HG02571 (cell line): ENCODE measurements at regions not wholly inside any gene's neighbourhood (a gene's known extent, or its start where the extent isn't known, plus 50 kb on each side); places are given as distances from the start of the nearest gene placed in this dataset.

Experiments used
- ATAC-seq: cut with Tn5 transposase; IDR thresholded peaks from one replicate; pipeline ENCODE4 v1.9.1; 2021; ENCODE audit warnings: mild to moderate bottlenecking, moderate library complexity; ENCODE audit not compliant: unreplicated experiment

- ATAC-seq, result no peak
Measured at GRCh38 chr2:155215037-155215707, 516.7 kb downstream of the KCNJ3 start.

- no peak for ATAC-seq
Measured at GRCh38 chr2:155209696-155210450, 511.4 kb downstream of the KCNJ3 start.

- no peak for ATAC-seq
Measured at GRCh38 chr2:155203178-155203577, 504.7 kb downstream of the KCNJ3 start.

- ATAC-seq, result no peak
Measured at GRCh38 chr2:155200753-155201152, 502.3 kb downstream of the KCNJ3 start.

- no peak for ATAC-seq
Measured at GRCh38 chr2:155190342-155190741, 491.8 kb downstream of the KCNJ3 start.

- ATAC-seq, result no peak
Measured at GRCh38 chr2:155178921-155179320, 480.4 kb downstream of the KCNJ3 start.

GRCh38 chr2:155176345-155176744 lies 477.9 kb downstream of the KCNJ3 start:
- no peak for ATAC-seq

- no peak for ATAC-seq
Measured at GRCh38 chr2:155169317-155169716, 470.8 kb downstream of the KCNJ3 start.

GRCh38 chr2:155162494-155162893 lies 464.0 kb downstream of the KCNJ3 start:
- no peak for ATAC-seq

- ATAC-seq, result no peak
Measured at GRCh38 chr2:155161314-155161713, 462.8 kb downstream of the KCNJ3 start.

- no peak for ATAC-seq
Measured at GRCh38 chr2:155157711-155158110, 459.2 kb downstream of the KCNJ3 start.

- ATAC-seq, result no peak
Measured at GRCh38 chr2:155157065-155157464, 458.6 kb downstream of the KCNJ3 start.

GRCh38 chr2:155151945-155152344 lies 453.4 kb downstream of the KCNJ3 start:
- ATAC-seq, result no peak

GRCh38 chr2:155151472-155151871 lies 453.0 kb downstream of the KCNJ3 start:
- ATAC-seq, result no peak

- ATAC-seq, result peak; percentile 96
Measured at GRCh38 chr2:155145758-155146229, 447.3 kb downstream of the KCNJ3 start.

GRCh38 chr2:155141418-155141817 lies 442.9 kb downstream of the KCNJ3 start:
- no peak for ATAC-seq

GRCh38 chr2:155125585-155126230 lies 427.2 kb downstream of the KCNJ3 start:
- no peak for ATAC-seq

- no peak for ATAC-seq
Measured at GRCh38 chr2:155115846-155116245, 417.4 kb downstream of the KCNJ3 start.

GRCh38 chr2:155111070-155111469 lies 412.6 kb downstream of the KCNJ3 start:
- ATAC-seq, result no peak

- no peak for ATAC-seq
Measured at GRCh38 chr2:155109527-155109926, 411.0 kb downstream of the KCNJ3 start.

- ATAC-seq, result no peak
Measured at GRCh38 chr2:155100261-155100660, 401.8 kb downstream of the KCNJ3 start.

- no peak for ATAC-seq
Measured at GRCh38 chr2:155099784-155100183, 401.3 kb downstream of the KCNJ3 start.
